NCI-H526 (cell line): ENCODE measurements at regions not wholly inside any gene's neighbourhood (a gene's known extent, or its start where the extent isn't known, plus 50 kb on each side); places are given as distances from the start of the nearest gene placed in this dataset.

Source experiments
- DNase-seq, 2 experiments: peaks; one replicate each; lab custom pipeline; 2025; lab: John Stamatoyannopoulos, UW

DNA sequence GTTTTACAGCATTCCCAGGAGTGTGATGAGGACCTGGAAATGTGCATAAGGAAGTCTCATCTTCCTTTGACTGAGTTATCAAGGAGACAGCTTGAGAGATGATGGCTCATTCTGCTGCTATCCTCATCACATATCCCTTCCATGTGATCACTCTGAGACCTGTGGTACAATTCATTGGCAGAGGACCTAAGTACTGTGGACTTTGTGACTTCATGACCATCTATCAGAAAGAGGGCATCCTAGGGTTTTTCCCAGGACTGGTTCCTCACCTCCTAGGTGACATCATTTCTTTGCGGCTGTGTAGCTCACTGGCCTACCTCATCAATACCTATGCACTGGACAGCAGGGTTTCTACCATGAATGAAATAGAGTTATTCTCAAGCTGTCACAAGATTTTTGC lies 172.1 kb upstream of the PLEKHG7 start:
- DNase-seq: no peak

GRCh38 chr12:92529944-92530343 lies 172.8 kb upstream of the PLEKHG7 start:
- DNase-seq: no peak

GRCh38 chr12:92528586-92528985 lies 174.2 kb upstream of the PLEKHG7 start:
- DNase-seq: no peak

DNA sequence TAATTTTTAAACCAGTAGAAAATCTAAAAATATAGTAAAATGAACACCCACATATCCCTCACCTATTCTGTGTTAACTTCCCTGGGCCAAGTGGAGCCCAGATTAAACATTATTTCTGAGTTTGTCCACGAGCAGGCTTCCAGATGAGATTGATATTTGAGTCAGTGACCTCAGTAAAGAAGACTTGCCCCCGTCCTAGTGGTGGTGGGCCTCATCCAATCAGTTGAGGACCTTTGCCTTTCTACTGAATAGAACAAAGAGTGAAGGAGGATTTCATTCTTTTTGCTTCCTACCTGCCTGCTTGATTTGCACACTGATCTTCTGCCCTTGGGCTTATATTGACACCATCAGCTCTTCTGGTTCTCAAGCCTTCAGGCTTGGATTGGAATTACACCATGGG lies 174.7 kb upstream of the PLEKHG7 start:
- DNase-seq: no peak

- DNase-seq: no peak
These were observed 178.3 kb upstream of the PLEKHG7 start for GRCh38 chr12:92524489-92524888.

DNA sequence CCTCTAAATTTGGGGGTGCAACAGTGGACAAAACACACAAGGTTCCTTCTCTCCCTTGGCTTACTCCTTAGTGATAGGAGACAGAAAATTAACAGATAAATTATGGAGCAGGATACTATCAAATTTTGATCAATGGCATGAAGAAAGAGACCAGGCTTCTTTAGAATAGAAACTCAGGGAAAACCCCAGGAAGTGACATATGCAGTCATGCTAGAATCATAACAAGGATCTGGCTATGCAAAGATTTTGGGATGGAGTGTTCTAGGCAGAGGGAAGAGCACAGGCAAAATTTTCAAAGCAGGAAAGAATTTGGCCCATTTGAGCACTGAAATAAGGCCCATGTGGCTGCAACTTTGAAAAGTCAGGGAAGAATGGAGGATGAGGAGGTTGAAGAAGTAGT lies 182.3 kb upstream of the PLEKHG7 start:
- no peak for DNase-seq

GRCh38 chr12:92519284-92519683 lies 183.5 kb upstream of the PLEKHG7 start:
- no peak for DNase-seq

DNA sequence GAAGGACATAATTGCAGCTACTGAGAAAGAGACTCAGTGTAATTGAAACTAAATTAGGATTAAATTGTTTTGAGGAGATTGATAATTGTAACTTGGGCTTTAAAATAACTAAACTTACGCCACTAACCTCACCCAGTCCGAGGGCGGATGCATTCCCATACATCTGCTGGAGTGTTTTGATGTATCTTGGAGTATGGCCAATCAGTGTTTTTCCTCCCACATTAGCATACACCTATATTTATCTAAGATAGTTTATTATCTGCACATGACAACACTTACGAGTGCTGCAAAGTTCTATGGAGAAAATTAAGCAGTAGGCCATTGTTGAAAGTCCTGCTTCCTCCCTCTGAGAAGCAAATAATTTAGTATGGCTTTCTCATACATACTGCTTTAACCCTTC lies 184.7 kb upstream of the PLEKHG7 start:
- no peak for DNase-seq

DNA sequence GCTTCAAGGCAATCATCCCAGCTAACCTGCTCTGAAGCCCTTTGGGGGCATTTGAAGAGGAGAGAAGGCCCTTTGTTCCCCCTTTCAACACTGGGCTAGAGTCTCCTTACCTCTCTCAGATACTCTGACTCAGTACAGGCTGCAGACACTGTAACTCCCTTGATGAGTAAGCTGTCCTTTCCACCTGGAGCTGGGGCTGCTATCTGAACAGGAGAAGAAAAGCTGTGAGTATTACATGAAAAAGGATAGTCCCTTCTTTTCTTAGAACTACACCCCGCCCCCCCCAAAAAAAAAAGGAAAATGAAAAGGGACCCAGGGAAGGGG lies 186.6 kb upstream of the PLEKHG7 start:
- DNase-seq: no peak

GRCh38 chr12:92513231-92513730 lies 189.5 kb upstream of the PLEKHG7 start:
- no peak for DNase-seq

DNA sequence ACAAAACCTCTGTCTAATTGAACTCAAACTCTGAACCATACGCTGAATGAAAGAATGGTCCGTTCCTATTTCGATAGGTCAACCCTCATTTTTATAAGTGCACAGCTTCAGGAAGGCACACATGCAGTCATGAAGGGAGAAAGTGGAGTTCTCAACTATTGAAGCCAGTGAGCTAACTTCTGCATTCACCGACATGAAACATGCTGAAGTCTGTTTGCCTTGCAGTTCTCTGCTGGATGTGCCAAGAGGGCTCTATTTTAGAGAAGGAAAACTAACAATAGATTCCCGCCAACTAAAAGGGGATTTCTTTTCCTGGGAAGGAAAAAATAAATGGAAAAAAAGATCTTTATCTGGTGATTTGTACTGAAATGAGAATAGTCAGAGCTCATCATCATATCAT lies 191.0 kb upstream of the PLEKHG7 start:
- no peak for DNase-seq

DNA sequence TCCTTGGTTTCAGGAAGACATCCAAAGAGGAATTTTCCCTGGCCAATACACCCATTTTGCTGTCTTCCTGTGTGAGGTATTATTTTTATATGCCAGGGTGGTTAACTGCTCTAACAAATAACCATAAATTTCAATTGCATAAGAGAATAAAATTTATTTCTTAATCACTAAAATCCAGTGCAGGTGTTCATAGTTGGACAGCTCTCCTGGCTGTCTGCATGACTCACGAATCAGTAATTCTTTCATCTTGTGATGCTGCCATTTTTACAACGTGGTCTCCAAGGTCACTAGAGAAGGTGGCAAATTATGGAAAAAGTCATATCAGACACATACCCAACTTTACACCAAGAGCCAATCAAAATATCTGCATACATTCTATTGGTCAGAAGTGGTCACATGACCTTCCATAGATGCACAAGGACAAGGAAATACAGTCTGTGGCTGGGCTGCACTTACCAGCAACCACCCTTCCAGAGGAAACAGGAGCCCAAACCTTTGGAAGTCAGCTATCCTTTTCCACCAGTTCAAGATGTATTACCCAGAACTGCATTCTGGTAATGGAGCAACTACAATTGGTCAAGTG lies 193.5 kb upstream of the PLEKHG7 start:
- no peak for DNase-seq

DNA sequence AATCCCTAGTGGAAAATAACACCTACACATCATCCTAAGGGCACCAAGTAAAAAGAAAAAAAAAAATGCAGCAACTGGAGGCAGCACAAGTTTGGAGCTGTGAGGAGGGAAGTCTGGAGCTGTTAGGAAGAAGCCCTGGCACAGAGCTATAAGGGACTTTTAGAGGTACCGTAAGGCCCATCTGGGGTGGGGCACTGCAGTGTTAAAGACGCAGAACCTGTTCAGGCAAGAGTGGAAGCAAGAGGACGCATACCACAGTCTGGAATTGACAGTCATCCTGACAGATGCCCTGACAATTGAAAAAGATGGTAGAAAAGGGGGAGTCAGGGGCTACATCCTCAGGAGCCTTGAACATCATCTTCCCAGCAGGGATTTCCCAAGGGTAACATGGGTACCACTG lies 195.9 kb upstream of the PLEKHG7 start:
- no peak for DNase-seq

DNA sequence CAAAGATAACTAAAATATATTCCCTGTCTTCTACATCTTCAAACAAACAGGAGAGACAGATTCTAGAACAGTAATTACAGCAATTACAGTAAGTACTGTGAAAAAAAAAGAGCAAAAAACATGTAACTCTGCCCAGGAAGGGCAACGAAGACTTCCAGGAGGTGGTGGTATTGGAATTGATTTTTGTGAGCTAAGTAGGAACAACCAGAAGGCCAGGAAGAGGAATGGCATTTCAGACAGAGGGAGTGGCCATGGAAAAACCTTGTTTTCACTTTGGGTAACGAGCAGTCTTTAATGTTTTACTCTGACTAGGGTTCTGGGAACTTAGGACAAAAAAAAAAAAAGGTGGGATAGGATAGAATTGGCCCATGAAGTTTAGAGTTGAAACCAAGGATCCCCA lies 196.3 kb upstream of the PLEKHG7 start:
- DNase-seq: no peak

DNA sequence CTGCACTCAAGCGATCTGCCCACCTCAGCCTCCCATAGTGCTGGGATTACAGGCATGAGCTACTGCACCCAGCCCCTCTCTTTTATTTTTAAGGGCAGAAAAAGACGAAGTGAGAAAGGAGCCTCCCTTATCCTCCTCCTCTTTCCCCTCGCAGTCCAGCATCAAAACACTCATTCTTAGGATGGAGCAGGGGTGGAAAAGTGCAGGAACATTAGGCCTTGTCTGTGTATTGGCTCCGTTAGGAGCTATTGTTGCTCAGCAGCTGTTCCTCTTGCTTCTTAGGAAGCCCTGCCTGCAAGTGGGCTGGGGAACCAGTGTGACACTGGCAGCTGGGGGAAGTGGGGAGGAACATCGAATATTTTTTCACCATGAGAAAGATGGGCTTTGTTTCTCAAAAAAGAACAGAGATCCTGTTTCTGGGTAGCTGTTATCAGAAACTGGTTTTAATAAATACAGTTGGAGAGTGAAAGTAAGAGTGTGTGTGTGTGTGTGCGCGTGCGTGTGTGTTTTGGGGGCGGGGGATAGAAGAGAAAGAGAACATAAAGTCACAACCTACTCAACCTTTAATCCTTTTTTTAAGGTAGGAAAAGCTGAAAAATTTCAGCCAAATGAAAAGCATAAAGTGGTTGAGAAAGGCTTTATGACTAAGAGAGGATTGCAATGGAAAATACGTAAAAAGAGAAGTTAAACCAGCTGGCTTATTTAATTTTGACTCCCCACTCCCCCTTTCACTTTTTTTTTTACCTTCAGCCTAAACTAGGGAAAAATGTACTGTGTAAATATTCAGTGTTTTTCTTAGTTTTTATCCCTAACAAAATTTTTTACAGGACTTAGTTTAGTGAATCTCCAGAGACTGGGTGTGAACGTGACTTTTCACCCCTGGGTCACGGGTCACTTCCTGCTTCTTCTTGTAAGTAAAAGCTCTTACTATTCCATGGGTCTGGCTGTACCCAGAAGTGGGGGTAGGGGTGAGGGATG lies 197.2 kb upstream of the PLEKHG7 start:
- DNase-seq: no peak

GRCh38 chr12:92504594-92504981 lies 198.2 kb upstream of the PLEKHG7 start:
- DNase-seq: no peak

- DNase-seq: no peak
These were observed 198.7 kb upstream of the PLEKHG7 start for GRCh38 chr12:92503971-92504593.

DNA sequence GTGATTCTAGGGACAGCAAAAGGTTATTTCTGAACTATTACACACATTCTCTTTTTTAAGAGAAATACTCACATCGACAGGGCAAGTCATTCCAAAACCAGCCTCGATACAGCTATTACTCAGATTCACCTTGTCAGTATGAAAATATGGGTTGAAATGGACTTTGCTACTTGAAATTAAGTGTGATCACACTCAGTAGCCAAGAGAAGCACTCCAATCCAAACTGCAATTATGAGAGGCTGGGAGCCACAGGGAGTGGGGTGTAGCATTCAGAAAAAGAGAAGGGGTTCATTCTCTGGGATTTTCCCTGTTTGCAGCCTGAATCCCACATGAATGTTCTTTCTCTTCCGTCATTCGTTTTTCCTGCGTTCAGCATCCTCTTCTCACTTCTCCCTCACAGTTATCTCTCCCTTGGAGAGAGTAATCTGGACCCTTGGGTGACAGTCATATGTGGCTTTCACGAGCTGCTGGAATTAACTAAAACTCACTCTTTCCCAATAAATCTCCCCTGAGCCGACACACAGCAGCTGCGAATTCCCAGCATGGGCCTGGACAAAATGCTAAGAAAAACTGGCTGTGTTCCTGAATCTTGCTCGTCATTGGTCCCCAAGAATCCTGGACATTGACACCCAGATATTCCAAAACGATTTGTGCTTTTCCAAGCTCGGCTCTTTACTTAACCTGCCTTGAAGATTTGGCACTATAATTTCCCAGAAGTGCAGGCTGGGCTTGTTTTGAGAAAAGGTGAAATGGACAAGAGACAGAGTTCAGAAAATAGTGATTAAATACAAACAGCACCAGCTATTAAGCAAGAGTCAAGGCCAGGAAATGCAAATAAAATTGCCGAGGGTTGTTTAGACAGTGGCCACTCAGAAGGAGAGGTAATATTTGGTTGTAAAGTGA lies 199.5 kb upstream of the PLEKHG7 start:
- peak in 1 of 2 experiments; percentile 13 for DNase-seq

DNA sequence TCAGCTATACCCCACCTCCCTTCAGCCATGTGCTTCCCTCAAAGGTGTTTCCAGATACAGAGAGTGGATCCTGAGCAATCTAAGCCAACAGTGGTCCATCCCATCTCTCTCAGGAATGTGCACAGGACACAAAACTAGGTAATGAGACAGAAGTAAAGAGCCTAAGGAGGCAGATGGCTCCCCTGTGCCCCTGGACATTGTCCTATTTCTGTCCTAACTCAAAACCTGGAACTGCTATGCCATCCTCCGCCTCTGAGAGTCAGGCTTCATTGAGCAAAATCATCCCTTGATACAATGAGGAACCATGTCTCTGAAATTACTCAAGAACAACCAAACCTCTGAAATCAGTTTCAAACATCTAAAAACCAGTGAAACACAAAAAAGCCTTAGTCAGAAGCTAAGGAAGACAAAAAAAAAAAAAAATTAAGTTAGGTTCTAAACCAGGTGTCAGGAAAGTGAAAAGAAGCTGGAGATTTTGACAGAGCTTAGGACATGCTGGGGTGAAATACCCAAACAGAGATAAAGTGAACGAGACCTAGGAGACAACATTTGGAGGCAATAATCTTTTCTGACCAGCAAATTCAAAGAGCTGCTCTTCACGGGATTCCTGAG lies 200.3 kb upstream of the PLEKHG7 start:
- peak in 1 of 2 experiments; percentile 4 for DNase-seq

- DNase-seq: no peak
These were observed 206.0 kb upstream of the PLEKHG7 start for GRCh38 chr12:92496790-92497189.

DNA sequence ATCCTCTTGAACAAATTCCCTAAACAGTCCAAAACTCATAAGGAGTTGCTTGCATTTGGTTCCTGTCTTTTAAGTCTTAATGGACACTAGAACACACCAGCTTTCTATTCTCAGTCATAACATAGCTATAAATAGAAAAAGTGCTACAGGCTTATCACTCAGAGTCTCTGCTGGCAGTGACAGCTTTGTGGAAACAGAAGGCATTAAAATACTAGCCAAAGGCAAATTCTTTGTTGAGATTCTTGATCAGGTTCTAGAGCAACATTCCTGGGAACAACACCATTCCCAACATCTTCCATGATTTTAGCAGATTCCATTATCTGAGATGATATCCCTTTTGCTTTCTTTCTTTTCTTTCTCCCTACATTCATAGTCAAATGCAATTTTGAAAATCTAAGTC lies 207.7 kb upstream of the PLEKHG7 start:
- no peak for DNase-seq

GRCh38 chr12:92493816-92494215 lies 209.0 kb upstream of the PLEKHG7 start:
- DNase-seq: no peak
